ENCODE measurements at regions not wholly inside any gene's neighbourhood (a gene's known extent, or its start where the extent isn't known, plus 50 kb on each side); places are given as distances from the start of the nearest gene placed in this dataset.

- H3K4me3 Mint-ChIP-seq: no peak overlapping the region
- no peak for TF ChIP-seq CTCF (IDR thresholded peaks at IDR 0.05)
- H3K4me1 Mint-ChIP-seq: no peaks in the 10 kb centered on the region
- H3K27me3 Mint-ChIP-seq: peaks cover 23% of the 10 kb centered on the region
- CTCF ChIA-PET: no interaction called here
- no peak overlapping the region for H3K27ac Mint-ChIP-seq
- intact Hi-C loops (cut with micrococcal nuclease): no loop called here
- POLR2A ChIA-PET: no interaction called here
- no peaks in the 10 kb centered on the region for H3K36me3 Mint-ChIP-seq (ENCODE audit: low read depth)
- DNase-seq: no peak
- no peaks in the 10 kb centered on the region for H3K9me3 Mint-ChIP-seq
- no peak for ATAC-seq (ENCODE audit: low read depth)
These were observed 131.3 kb downstream of the CEBPB start for GRCh38 chr20:50321797-50322480.

- peaks cover 18% of the 10 kb centered on the region for H3K27me3 Mint-ChIP-seq
- DNase-seq (no peak), ATAC-seq (ENCODE audit: low read depth) (no peak)
- intact Hi-C loops (cut with micrococcal nuclease): no loop called here
- ChIA-PET POLR2A (no interaction called here), CTCF (no interaction called here)
- H3K27ac Mint-ChIP-seq: no peak overlapping the region
- H3K4me1 Mint-ChIP-seq: no peaks in the 10 kb centered on the region
- H3K36me3 Mint-ChIP-seq (ENCODE audit: low read depth): no peaks in the 10 kb centered on the region
- H3K4me3 Mint-ChIP-seq: no peak overlapping the region
- H3K9me3 Mint-ChIP-seq: no peaks in the 10 kb centered on the region
- TF ChIP-seq CTCF (IDR thresholded peaks at IDR 0.05): no peak
These were observed 132.1 kb downstream of the CEBPB start for GRCh38 chr20:50322703-50323131.

- Mint-ChIP-seq H3K27me3 (peaks cover 15% of the 10 kb centered on the region), H3K4me3 (no peak overlapping the region), H3K4me1 (no peaks in the 10 kb centered on the region), H3K9me3 (no peaks in the 10 kb centered on the region), H3K27ac (no peak overlapping the region), H3K36me3 (ENCODE audit: low read depth) (no peaks in the 10 kb centered on the region)
- TF ChIP-seq CTCF (IDR thresholded peaks at IDR 0.05): no peak
- intact Hi-C loops (cut with micrococcal nuclease): no loop called here
- CTCF ChIA-PET: no interaction called here
- DNase-seq (no peak), ATAC-seq (ENCODE audit: low read depth) (no peak)
- POLR2A ChIA-PET: no interaction called here
These were observed 132.6 kb downstream of the CEBPB start for GRCh38 chr20:50323209-50323608.

GRCh38 chr20:50323777-50324775 lies 133.4 kb downstream of the CEBPB start:
- H3K4me1 Mint-ChIP-seq: no peaks in the 10 kb centered on the region
- intact Hi-C loops (cut with micrococcal nuclease): no loop called here
- peaks cover 13% of the 10 kb centered on the region for H3K27me3 Mint-ChIP-seq
- DNase-seq (no peak), ATAC-seq (ENCODE audit: low read depth) (no peak)
- ChIA-PET CTCF (no interaction called here), POLR2A (no interaction called here)
- no peak overlapping the region for H3K27ac Mint-ChIP-seq
- no peak for TF ChIP-seq CTCF (IDR thresholded peaks at IDR 0.05)
- no peaks in the 10 kb centered on the region for H3K36me3 Mint-ChIP-seq (ENCODE audit: low read depth)
- no peaks in the 10 kb centered on the region for H3K9me3 Mint-ChIP-seq
- no peak overlapping the region for H3K4me3 Mint-ChIP-seq

DNA sequence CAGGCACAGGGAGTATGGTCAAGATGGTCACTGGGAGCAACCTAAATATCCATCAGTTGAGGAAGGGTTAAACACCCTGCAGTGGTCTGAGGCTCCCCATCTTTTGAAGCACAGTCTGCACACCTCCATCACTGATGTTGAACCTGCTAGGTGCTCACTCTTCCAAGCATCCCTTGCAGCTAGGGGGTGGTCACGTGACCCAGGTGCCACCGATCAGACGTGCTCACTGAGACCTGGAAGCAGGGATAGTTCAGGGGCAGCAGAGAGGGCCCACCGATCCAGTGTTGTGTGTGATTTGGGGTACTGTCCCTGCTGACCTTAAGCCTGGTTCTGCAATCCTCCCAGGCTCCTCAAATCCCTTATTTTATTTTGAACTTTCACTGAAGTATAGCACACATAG lies 134.6 kb downstream of the CEBPB start:
- no peaks in the 10 kb centered on the region for H3K9me3 Mint-ChIP-seq
- ATAC-seq (ENCODE audit: low read depth) (no peak), DNase-seq (no peak)
- no peak overlapping the region for H3K27ac Mint-ChIP-seq
- H3K4me1 Mint-ChIP-seq: no peaks in the 10 kb centered on the region
- intact Hi-C loops (cut with micrococcal nuclease): no loop called here
- H3K4me3 Mint-ChIP-seq: no peak overlapping the region
- CTCF ChIA-PET: no interaction called here
- POLR2A ChIA-PET: no interaction called here
- no peak for TF ChIP-seq CTCF (IDR thresholded peaks at IDR 0.05)
- H3K36me3 Mint-ChIP-seq (ENCODE audit: low read depth): no peaks in the 10 kb centered on the region
- peaks cover 20% of the 10 kb centered on the region for H3K27me3 Mint-ChIP-seq

All from activated B cell treated with CpG ODN at 0.5 μM for 24 hours (primary cell).